ENCODE measurements at regions not wholly inside any gene's neighbourhood (a gene's known extent, or its start where the extent isn't known, plus 50 kb on each side); places are given as distances from the start of the nearest gene placed in this dataset.

GRCh38 chr12:4152145-4152795 lies 121.3 kb upstream of the CCND2 start:
- TF ChIP-seq CTCF (IDR thresholded peaks at IDR 0.05): no peak
- no peak for TF ChIP-seq EZH2 (IDR thresholded peaks at IDR 0.05; ENCODE audit: borderline replicate concordance, insufficient read depth, low read depth, low read length, poor library complexity, severe bottlenecking)
